Sciatic nerve (tissue), 2 donors: ENCODE measurements at regions not wholly inside any gene's neighbourhood (a gene's known extent, or its start where the extent isn't known, plus 50 kb on each side); places are given as distances from the start of the nearest gene placed in this dataset.
A peak's percentile ranks its signal among the peaks of the same experiment; 100 is the strongest.

Experiments used
- ATAC-seq: fragments of 200-7000 bp; cut with Tn5 transposase; one replicate; pipeline ENCODE4 v1.9.1; 2020; ENCODE audit warnings: mild to moderate bottlenecking, moderate library complexity
- DNase-seq: peaks from one replicate; pipeline ENCODE4 v3.0.0-alpha.2; 2020; ENCODE audit warnings: low spot score
- intact Hi-C: fragments of 100-400 bp; cut with DNase I; formaldehyde crosslinking; loops from one replicate; pipeline ENCODE4 v1.14.2; 2022
- donor health status: DM: no; HTN: no; CAD: no.
- donor health status: DM: no; HTN: no; CAD: no.

DNA sequence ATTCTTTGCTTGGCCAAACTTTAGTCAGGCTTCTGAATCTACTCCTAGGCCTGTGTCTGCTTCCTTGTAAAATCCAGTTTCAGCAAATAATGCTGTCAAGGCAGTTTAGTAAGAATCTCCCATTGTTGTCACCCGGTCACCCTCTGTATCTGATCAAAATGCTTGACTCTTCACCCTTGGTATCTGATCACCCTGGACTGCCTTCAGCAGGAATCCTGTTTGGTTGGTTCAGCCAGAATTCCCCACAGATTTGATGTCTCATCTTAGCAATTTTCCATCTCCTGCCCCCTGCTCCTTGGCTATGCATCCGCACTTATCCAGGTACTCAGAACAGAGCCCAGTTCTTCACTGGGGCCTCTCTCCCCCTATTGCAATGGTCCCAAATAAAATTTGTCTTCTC is 172.4 kb upstream of the UBL3 start:
- ATAC-seq (no peak), DNase-seq (no peak)
- intact Hi-C loops: no loop called here

DNA sequence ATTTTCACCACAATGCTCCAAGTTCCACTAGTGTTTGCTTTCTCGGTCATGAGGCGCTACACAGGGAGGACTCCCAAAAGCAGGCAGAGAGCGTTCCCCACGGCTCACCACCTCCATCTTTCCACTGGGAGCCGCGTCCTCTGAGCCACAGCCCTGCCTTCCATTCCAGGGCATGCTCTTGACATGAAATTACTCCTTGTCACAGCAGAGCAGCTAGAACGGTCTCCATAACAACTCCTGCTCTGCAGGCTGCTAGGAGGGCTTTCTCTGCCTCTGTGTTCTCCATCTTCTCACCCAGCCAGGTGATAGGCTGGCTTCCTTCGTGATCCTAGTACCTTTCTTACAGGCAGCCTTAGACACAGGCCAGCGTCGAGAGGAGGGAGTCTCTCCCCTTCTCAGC is 171.8 kb upstream of the UBL3 start:
- DNase-seq: no peak
- intact Hi-C loops: no loop called here
- no peak for ATAC-seq

DNA sequence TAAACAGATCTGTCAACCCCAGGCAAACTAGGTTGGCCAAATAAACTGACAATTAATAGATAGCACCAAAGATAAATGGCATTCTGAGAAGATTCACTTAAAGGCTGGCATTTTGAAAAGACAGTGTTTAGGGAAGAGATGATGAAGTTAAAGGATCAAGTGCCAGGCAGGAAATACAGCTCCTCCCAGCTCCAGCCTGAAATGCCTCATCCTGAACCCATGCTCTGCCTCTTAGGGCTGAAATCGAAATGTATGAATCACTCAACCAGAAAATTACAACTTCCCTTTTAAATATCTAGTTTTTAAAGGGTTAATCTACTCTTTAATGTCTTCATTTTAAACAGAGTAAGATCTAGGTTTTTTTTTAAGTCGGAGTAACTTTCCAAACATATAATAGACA is 171.2 kb upstream of the UBL3 start:
- intact Hi-C loops: no loop called here
- ATAC-seq: no peak
- no peak for DNase-seq

DNA sequence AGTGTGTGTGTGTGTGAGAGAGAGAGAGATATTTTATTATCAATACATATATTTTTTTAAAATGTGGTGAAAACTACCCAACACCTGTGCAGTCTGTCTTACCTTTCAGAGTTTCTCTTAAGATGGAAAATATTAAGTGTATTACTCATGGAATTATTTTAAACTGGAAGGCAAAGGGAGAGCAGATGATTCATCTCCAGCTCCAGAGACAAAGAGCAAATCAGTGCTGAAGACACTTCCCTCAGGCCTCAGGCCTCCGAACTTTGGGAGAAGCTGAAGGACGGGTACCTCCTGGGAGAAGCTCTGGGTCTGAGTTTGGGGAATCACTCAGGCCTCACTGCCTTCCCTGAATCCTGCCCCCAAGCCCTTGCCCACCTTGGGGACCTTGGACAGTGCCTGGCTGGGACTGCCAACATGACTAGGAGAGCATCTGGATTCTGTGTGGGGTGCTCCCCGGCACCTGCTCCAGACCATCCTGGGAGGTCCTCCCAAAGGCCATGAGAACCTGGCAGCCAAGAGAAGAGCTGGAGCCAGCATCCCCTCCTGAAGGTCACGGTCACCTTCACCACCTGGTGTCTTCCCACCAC is 170.4 kb upstream of the UBL3 start:
- ATAC-seq: no peak
- intact Hi-C loops: no loop called here
- no peak for DNase-seq

DNA sequence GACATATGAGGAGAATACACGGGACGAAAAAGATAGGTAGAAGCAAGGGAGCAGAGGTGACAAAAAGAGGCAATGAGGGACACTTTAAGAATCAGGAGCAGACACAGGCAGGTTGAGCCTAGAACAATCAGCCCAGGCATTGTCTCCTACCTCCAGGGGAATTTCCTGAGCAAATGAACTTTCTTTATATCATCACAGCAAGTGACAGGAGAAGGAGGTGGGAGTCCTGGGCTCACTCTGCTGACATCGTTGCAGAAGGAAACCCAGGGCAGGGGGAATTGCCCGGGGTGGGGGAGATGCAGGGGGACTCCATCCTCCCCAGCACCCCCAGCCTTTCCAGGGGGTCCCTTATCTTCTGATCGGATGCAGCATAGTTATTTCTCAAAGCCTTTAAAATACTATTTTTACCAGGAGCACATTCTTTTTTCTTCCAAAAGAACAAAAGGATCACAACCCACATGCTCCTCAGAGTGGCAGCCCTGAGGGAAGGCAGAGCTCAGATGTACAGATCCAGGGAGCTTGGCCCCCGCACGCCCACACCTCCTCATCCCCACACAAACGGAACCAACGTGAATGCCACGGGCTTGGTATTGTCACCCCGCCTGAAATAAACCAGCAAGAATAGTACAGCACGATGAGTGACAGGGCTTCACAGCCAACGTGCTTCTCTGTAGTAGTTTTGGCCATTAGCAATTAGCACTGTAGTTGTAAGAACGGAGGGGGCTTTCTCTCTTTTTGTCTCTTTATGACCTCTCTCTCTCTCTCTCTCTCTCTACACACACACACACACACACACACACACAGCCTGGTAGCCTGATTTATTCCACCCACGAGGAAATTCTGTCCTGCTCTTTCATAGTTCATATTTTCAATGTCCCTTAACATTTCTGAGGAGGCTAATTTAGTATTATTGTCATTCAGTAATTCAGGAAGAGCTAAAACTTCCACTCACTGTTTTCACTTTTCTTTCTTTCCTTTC is 169.5 kb upstream of the UBL3 start:
- ATAC-seq (no peak), DNase-seq (no peak)
- intact Hi-C loops: no loop called here

DNA sequence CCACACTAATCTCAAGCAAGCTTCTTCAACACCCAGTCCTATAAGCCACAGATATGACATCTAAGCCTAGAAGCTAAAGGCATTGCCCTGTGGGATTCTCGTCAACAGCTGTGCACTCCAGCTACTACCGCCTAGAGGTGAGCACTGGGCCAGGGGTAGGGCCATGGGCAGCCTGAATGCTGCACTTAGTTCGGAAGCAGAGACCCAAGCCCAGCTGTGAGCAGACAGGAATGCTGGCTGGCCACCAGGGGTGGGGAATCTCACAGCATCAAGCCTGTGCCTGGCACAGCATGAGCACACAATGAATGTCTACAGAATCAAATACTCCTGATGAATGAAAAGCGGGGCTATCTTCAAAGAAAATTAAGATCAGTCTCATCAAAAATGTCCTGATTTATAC is 167.5 kb upstream of the UBL3 start:
- ATAC-seq (no peak), DNase-seq (no peak)
- intact Hi-C loops: no loop called here

DNA sequence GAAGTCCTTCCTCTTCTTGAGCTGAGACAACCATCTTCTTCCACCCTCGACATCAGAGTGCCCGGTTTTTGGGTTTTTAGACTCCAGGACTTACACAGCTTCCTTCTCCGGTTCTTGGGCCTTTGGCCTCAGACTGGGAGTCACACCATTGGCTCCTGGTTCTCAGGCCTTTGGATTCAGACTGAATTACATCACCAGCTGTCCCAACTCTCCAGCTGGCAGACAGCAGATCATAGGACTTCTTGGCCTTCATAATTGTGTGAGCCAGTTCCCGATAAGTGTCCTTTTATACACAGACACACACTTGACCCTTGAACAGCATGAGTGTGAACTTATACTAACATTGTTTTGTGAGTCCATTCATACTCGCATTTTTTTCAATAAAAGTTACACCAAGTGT is 166.0 kb upstream of the UBL3 start:
- no peak for DNase-seq
- ATAC-seq: peak; percentile 77
- intact Hi-C loops: no loop called here

DNA sequence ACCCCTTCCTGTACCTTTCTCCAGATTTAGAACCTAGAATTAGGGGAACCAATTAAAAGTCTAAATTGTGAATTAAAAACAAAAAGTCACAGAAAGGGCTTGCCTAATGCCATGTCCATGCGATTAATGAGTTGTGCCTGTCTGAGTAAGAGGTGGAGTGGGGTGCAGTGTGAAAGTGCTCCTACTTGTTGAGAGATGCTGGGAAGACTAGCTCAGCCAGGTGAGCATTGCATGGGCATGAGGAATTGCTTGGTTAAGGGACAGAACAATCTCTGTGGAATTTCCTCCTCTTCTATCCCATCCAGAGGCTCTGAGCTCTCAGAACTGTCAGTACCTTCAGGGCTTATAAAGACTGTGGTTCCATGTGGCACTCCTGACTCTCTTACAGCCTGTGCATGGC is 159.0 kb upstream of the UBL3 start:
- no peak for ATAC-seq
- no peak for DNase-seq
- intact Hi-C loops: no loop called here

DNA sequence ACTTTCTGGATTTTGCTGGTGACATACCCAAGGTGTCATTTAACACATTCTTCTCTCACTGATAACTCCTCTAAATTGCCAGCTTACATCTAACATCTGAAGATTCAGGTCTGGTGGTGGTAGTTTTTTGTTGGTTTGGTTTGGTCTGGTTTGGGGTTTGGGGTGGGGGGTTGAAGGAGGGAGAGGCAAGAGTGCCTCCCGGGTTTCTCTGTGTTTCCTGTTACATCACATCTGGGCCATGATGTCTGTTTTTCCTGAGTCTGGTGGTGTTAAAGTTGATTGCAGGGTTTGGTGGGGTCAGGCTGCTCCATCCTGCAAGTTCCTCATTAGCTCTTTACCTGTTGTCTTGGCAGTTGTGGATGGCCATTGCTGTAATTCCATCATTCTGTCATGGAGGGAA is 155.8 kb upstream of the UBL3 start:
- intact Hi-C loops: no loop called here
- no peak for ATAC-seq
- no peak for DNase-seq

DNA sequence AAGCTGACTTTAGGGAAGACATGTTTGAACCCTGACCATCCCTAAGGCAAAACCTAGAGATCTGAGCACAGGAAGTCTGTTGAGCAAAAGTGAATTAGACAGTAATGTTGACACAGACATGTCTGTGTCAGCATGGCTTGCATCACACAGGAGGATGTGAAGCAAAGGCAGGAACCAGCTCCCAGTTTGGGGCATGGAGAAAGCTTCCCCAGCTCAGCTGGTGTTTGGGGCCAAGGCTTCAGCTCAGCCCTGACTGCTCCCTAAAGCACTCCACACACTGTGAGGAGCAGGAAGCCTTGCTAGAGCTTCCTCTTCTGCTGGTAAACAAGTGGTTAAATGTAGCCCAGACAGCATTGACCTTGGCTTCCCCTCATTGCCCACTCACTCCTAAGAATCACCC is 153.8 kb upstream of the UBL3 start:
- intact Hi-C loops: no loop called here
- no peak for ATAC-seq
- no peak for DNase-seq

DNA sequence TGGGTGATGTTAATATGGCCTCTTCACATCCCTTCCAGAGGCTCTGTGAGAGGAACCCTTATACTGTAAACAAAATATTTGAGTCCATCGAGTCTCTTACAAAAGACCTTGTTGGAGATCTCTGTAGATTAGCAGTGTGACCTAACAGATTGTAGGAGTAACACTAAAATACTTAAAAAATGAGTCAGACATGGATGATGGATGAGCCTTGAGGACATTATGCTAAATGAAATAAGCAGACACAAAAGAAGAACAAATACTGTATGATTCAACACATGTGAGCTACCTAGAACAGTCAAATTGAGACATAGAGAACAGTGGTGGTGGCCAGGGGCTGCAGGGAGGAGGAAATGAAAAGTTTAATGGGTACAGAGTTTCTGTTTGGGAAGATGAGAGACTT is 152.2 kb upstream of the UBL3 start:
- intact Hi-C loops: no loop called here
- DNase-seq: no peak
- no peak for ATAC-seq

DNA sequence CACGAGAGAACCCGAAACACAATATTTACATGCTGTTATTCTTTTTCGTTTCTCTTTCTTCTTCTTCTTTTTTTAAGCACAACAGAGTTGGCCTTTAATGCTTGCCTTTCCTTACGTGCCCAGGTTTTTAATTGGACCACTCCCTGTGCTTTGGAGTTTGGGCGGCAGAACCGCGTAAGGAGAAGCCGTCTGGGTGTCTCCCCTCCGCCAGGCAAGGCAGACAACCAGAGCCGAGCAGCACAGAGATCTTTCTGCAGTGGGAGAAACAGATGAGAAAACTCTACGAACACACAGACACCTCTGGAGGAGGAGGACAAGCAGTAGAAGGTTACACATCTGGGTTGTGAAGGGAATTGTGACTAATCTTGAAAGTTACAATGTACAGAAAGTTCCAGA is 150.0 kb upstream of the UBL3 start:
- intact Hi-C loops: no loop called here
- DNase-seq (no peak), ATAC-seq (no peak)

DNA sequence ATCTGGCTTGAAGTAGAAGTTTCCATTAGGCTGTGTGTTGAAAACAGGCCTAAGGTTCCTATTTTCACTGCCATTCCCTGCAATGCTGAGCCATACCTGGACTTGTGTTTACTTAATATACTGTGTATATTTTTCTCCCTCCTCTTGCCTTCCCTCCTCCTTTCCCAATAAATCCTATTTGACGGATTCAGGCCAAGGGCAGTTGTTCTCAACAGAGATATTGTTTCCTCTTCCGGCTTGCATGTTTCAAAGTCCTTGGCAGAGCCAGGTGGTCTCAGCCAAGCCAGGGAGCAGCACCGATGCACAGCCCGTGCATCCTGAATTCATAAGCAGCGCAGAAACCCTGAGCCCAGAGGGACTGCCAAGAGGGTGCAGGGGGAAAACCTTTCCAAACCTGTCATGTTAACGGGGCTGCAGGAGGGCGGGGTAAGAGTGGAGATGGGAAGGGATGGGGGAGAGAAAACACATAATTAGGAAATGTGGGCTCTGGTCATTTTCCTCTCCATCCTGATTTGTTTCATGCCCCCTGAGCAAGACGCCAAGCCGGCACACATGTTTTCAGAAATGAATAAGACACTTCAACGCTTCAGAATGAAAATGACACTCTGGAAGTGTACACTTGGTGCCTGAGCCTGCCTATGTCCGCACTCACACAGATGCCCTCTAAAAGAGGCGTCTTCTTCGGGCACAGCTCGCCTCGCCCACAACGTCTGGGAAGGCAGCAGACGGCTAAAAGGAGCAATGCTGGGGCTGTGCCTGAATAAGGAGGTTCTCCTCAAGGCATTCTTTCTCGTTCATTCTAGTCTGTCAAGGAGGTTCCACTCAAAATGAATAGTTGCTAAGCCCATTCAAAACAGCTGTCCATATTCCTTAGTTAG is 149.3 kb upstream of the UBL3 start:
- intact Hi-C loops: no loop called here
- DNase-seq (no peak), ATAC-seq (no peak)

DNA sequence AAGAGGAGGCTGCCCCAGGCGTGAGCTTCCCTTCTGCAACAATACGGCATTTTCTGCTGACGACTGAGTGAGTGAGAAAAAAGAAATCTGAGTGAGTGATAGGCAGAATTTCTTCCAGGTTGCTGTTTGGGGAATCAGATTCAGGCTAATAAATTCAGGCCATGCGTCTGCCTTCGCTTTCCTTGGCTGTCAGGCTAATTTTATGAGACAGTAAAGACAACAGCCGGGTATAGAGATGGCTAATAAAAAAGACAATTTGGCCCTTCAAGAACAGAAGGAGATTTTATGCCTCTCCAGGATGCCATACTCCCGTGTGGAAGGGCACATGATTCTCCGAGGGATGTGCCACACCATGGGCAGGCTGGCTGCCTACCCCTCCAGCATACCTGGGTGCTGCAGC is 145.9 kb upstream of the UBL3 start:
- DNase-seq (no peak), ATAC-seq (no peak)
- intact Hi-C loops: no loop called here

DNA sequence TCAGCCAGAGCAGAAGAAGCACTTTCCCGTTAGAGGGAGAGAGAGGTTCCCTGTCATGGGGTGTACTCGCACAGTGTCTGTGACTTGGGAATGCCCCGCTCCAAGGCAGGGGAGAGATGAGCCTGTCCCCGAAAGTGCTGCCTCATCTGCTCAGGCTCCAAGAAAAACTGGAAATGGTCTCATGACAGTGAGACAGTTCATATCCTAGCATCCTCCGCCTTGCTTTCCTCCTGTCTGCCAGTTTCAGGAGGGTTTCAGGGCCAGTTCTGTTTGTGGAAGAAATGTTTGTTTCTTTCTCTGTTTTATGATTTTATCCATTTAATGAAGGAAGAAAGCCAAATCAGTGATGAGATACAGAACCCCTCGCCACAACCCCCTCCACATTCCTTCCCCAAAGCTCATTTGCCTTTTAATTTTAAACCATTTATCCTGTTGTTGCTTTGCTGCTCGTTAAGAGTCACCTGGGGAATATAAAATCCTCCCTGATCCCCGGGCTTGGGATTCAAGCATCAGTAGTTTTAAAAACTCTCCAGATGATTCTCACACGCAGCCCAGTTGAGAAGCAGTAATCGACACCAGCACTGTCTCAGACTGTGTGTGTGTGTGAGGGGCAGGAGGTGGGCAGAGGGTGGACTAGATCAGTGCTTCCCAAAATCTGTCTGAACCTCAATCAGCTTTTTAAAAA is 144.6 kb upstream of the UBL3 start:
- intact Hi-C loops: no loop called here
- ATAC-seq (peak; percentile 86), DNase-seq (no peak)

DNA sequence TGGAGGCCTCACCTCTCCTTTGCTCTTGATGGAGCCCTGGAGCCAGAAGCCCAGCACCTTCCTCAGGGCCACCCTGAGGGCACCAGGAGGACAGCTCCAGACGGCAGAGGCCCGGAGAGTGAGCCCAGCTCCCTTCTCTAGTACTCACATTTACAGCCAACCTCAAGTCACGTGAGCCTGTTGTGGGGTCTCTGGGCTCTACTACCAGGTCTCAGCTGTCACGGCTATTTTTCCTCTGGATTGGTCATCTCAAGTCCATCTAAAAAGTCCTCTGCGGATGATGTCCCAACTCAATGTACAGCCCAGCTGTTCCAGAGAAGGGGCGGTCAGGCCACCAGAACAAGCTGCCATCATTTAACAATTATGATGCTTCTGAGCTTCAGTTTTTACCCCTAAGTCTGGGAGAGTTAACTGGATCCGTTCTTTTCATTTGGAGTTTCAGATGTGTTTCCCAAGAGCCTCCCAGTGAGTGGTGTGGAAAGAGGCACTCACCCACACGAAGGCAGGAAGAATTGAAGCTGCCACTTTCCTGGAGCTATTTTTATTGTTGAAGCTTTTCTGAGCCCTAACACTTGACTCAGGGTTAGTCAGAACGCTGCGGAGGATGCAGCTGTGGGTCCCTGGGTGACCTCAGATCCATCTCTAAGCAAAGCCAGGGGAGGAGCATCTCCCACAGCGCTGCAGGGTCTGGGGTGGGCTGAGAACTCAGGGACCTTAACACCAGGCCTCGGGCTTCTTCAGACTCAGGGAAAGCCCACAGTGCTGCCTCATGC is 143.5 kb upstream of the UBL3 start:
- ATAC-seq: no peak
- DNase-seq: no peak
- intact Hi-C loops: no loop called here

DNA sequence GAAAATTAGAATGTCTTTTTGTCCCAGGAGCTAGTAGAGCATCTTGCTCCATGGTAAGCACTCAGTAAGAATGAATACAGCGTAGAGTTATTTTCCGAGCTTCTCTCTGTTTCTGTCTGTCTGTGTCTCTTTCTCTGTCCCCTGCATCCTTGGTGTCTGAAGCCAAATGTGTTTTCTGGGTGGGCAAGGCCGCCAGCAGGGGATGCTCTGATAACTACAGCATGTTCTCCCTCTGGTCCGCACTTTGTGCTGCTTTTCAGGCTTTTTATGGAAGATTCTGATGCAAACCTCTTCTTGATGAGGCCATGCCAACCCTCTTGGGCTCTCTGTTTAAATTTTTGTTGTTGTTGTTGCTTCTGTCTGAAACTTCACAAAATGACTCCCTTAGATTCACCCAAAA is 142.8 kb upstream of the UBL3 start:
- ATAC-seq: no peak
- no peak for DNase-seq
- intact Hi-C loops: no loop called here

DNA sequence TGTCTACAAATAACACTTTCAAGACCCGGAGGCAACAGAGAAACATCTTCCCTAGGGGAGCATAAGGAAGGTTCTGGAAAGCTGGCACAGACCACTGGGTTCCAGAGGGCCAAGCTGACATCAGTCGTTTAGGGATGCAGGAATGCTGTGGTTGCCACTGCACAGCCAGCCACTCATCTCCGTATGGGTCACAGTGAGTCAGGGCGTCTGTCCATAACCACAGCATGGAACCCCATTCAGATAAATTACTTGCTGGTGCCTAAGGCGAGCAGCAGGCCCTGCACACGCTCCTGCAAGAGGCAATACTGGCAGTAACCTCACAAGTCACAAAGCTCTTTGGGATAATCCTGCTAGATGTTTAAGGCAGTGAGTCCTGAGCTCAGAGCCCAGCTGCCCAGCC is 140.9 kb upstream of the UBL3 start:
- no peak for DNase-seq
- intact Hi-C loops: no loop called here
- no peak for ATAC-seq

DNA sequence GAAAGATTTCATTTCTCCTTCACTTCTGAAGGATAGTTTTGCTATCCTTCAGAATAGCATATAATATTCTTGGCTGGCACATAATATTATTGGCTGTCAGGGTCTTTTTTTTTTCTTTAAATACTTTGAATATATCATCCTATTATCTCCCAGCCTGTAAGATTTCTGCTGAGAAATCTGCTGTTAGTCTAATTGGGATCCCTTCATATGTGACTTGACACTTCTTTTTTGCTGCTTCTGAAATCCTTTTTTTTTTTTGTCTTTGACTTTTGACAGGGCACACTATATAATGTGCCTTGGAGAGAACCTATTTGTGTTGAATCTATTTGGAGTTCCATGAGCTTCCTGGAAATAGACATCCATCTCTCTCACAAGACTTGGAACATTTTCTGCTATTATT is 136.9 kb upstream of the UBL3 start:
- ATAC-seq: no peak
- intact Hi-C loops: no loop called here
- DNase-seq: no peak
